ENCODE measurements at regions not wholly inside any gene's neighbourhood (a gene's known extent, or its start where the extent isn't known, plus 50 kb on each side); places are given as distances from the start of the nearest gene placed in this dataset.

- no peaks in the 10 kb centered on the region for H3K27me3 ChIP-seq (ENCODE audit: insufficient read depth, low read depth, severe bottlenecking)
- H3K9me3 ChIP-seq (ENCODE audit: severe bottlenecking), result no peaks in the 10 kb centered on the region
- no peak overlapping the region for H3K4me3 ChIP-seq (ENCODE audit: low read depth, low read length)
- no peak for DNase-seq
- TF ChIP-seq, protein P1, sequence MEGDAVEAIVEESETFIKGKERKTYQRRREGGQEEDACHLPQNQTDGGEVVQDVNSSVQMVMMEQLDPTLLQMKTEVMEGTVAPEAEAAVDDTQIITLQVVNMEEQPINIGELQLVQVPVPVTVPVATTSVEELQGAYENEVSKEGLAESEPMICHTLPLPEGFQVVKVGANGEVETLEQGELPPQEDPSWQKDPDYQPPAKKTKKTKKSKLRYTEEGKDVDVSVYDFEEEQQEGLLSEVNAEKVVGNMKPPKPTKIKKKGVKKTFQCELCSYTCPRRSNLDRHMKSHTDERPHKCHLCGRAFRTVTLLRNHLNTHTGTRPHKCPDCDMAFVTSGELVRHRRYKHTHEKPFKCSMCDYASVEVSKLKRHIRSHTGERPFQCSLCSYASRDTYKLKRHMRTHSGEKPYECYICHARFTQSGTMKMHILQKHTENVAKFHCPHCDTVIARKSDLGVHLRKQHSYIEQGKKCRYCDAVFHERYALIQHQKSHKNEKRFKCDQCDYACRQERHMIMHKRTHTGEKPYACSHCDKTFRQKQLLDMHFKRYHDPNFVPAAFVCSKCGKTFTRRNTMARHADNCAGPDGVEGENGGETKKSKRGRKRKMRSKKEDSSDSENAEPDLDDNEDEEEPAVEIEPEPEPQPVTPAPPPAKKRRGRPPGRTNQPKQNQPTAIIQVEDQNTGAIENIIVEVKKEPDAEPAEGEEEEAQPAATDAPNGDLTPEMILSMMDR (IDR thresholded peaks at IDR 0.05; ENCODE audit: low read depth, low read length), result no peak
- H3K36me3 ChIP-seq, result no peaks in the 10 kb centered on the region
- H3K27ac ChIP-seq, result no peak overlapping the region
Observed at GRCh38 chr17:73980517-73980916, 223.0 kb upstream of the RPL38 start.

DNA sequence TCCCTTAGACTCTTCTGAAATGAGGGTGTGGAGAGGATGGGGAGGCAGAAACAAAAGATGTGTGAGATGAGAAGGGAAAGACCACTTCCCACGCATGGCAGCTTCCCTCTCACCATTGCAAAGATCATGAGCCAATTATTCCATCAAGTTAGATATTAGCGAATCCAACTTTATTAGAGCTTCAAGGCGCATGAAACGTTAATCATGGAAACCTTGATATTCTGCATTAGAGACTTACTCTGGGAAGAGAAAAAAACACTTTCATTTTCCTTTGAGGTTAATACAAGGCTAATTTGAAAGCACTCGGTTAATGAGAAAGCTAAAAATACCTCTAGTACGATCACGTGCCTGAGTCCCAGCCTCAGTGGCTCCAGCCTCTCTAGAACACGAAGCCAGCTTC, 220.6 kb upstream of the RPL38 start:
- TF ChIP-seq, protein P1 (IDR thresholded peaks at IDR 0.05; ENCODE audit: low read depth, low read length), result no peak
- no peaks in the 10 kb centered on the region for H3K36me3 ChIP-seq
- no peak for DNase-seq
- no peaks in the 10 kb centered on the region for H3K27me3 ChIP-seq (ENCODE audit: insufficient read depth, low read depth, severe bottlenecking)
- H3K27ac ChIP-seq, result no peak overlapping the region; the same call in 1 of the 2 replicates
- no peak overlapping the region for H3K4me3 ChIP-seq (ENCODE audit: low read depth, low read length)
- H3K9me3 ChIP-seq (ENCODE audit: severe bottlenecking), result no peaks in the 10 kb centered on the region

GRCh38 chr17:73983621-73984400, 219.7 kb upstream of the RPL38 start:
- Histone ChIP-seq H3K36me3 (no peaks in the 10 kb centered on the region), H3K27me3 (ENCODE audit: insufficient read depth, low read depth, severe bottlenecking) (no peaks in the 10 kb centered on the region), H3K27ac (peak overlapping the region; percentile 23; the same call in 1 of the 2 replicates), H3K4me3 (ENCODE audit: low read depth, low read length) (no peak overlapping the region), H3K9me3 (ENCODE audit: severe bottlenecking) (no peaks in the 10 kb centered on the region)
- TF ChIP-seq, protein P1 (IDR thresholded peaks at IDR 0.05; ENCODE audit: low read depth, low read length), result no peak
- DNase-seq, result peak; percentile 20

DNA sequence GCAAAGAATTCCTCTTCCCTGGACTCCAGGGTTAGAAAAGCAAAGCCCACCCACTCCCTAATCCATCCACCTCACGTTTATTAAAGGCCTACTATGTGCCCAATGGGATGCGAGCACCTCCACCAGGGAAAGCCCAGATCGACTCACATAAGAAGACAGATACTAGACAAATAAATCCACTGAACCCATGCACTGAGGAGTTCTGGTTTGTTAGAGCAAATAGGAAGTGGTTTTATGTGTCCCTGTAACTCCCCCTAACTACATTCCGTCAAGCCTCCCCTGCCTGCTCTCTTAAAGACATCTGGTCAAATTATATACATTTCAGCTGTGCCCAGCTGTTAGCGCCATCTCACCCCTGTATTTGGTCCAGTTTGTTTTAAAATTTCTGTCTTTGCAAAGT, 218.5 kb upstream of the RPL38 start:
- TF ChIP-seq, protein P1 (IDR thresholded peaks at IDR 0.05; ENCODE audit: low read depth, low read length), result no peak
- H3K27me3 ChIP-seq (ENCODE audit: insufficient read depth, low read depth, severe bottlenecking), result no peaks in the 10 kb centered on the region
- no peak overlapping the region for H3K4me3 ChIP-seq (ENCODE audit: low read depth, low read length)
- no peak overlapping the region for H3K27ac ChIP-seq
- H3K9me3 ChIP-seq (ENCODE audit: severe bottlenecking), result no peaks in the 10 kb centered on the region
- no peaks in the 10 kb centered on the region for H3K36me3 ChIP-seq
- DNase-seq, result no peak

DNA sequence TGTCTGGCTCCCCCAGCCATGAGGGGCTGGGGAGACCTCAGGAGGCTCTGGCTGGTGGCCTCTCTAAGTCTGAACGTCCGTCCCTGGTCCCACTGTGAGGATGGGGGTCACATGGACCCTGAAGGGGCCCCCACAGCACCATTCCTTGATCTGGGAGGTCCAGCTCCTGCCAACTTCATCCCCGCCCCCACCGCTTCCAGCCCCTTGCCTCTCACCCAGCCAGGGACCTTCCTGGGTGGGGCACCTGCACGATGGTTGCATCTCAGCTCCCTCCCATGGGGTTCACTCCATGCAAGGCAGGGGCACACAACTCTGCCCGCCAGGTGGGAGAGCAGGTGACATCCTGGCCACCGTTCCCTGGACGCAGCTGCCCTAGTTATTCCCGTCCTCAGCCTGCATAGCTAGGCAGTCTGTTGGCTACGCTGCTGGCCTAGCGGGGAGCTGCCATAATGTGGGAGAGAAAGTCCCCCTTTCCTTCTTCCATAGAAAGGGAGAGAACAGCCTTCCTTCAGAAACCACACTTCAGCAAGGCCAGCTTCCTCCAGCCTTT, 217.9 kb upstream of the RPL38 start:
- Histone ChIP-seq H3K27ac (no peak overlapping the region), H3K9me3 (ENCODE audit: severe bottlenecking) (no peaks in the 10 kb centered on the region), H3K27me3 (ENCODE audit: insufficient read depth, low read depth, severe bottlenecking) (no peaks in the 10 kb centered on the region), H3K36me3 (no peaks in the 10 kb centered on the region), H3K4me3 (ENCODE audit: low read depth, low read length) (no peak overlapping the region)
- TF ChIP-seq, protein P1 (IDR thresholded peaks at IDR 0.05; ENCODE audit: low read depth, low read length), result no peak
- DNase-seq, result no peak
